Caco-2 (cell line): ENCODE measurements at regions not wholly inside any gene's neighbourhood (a gene's known extent, or its start where the extent isn't known, plus 50 kb on each side); places are given as distances from the start of the nearest gene placed in this dataset.

Experiments used
- BruUV-seq: library from RNA; stranded (reverse); fragments of 400-500 nt; replicated peaks from 2 replicates; lab custom pipeline; 2021; lab: Mats Ljungman, UMichigan
- CTCF ChIA-PET: fragments of 300-600 bp; sonication (Branson Sonifier 250); formaldehyde crosslinking; loops from one replicate; lab custom pipeline; 2022; ENCODE audit warnings: antibody characterized with exemption; lab: Charles Lee
- POLR2A ChIA-PET: fragments of 300-600 bp; sonication (Branson Sonifier 250); formaldehyde crosslinking; loops from one replicate; lab custom pipeline; 2022; ENCODE audit warnings: antibody characterized with exemption; lab: Charles Lee
- DNase-seq, 2 experiments: peaks; one replicate each; pipeline versions ENCODE4 v3.0.0 to v3.0.0-alpha.2; 2020 to 2022
- H3K27me3 ChIP-seq: replicated peaks from 2 replicates; pipeline ENCODE4 v1.6.0; 2011; ENCODE audit warnings: low read length; ENCODE audit not compliant: control insufficient read depth, insufficient read depth
- H3K36me3 ChIP-seq: 2 replicates; pipeline ENCODE4 v1.5.1; 2011; ENCODE audit warnings: low read length; ENCODE audit not compliant: control insufficient read depth, insufficient read depth
- H3K4me1 ChIP-seq: fragments of 250-450 bp; sonication (Bioruptor Pico); 2 replicates; pipeline ENCODE4 v1.5.1; 2020; ENCODE audit warnings: mild to moderate bottlenecking
- H3K4me3 ChIP-seq: 2 replicates; pipeline ENCODE4 v1.5.1; 2011; ENCODE audit warnings: low read depth, mild to moderate bottlenecking, control low read depth, low read length
- H3K9me3 ChIP-seq: fragments of 250-450 bp; sonication (Bioruptor Pico); 2 replicates; pipeline ENCODE4 v1.5.1; 2020; ENCODE audit warnings: mild to moderate bottlenecking, moderate library complexity
- H3K27ac Mint-ChIP-seq: one replicate; pipeline ENCODE4 v1.8.0; 2022; ENCODE audit warnings: mixed read lengths; ENCODE audit not compliant: unreplicated experiment
- H3K27me3 Mint-ChIP-seq: one replicate; pipeline ENCODE4 v1.8.0; 2022; ENCODE audit warnings: mixed read lengths; ENCODE audit not compliant: insufficient read depth, unreplicated experiment
- H3K36me3 Mint-ChIP-seq: one replicate; pipeline ENCODE4 v1.8.0; 2022; ENCODE audit warnings: mild to moderate bottlenecking, mixed read lengths; ENCODE audit not compliant: insufficient read depth, unreplicated experiment
- H3K4me1 Mint-ChIP-seq: one replicate; pipeline ENCODE4 v1.8.0; 2022; ENCODE audit warnings: low read depth, mixed read lengths; ENCODE audit not compliant: unreplicated experiment
- H3K4me3 Mint-ChIP-seq: one replicate; pipeline ENCODE4 v1.8.0; 2022; ENCODE audit warnings: mild to moderate bottlenecking, moderate library complexity, mixed read lengths; ENCODE audit not compliant: unreplicated experiment
- H3K9me3 Mint-ChIP-seq: one replicate; pipeline ENCODE4 v1.8.0; 2022; ENCODE audit warnings: mixed read lengths; ENCODE audit not compliant: unreplicated experiment
- intact Hi-C: fragments of 100-400 bp; cut with micrococcal nuclease; formaldehyde crosslinking; loops from one replicate; pipeline ENCODE4 v1.10.0; 2022; ENCODE audit not compliant: unreplicated experiment
- TF ChIP-seq, protein P1 (sequence below), 2 experiments: fragments of 200-600 bp in 1 of 2; IDR thresholded peaks; 1 replicate in 1 of 2; 2 replicates in 1 of 2; pipeline versions ENCODE4 v1.5.1 to v1.8.0; 2011 to 2022; ENCODE audit warnings: antibody characterized with exemption in 1 of 2, control low read depth in 1 of 2, inconsistent platforms in 1 of 2, low read depth in 1 of 2, low read length in 1 of 2, mild to moderate bottlenecking in 1 of 2, moderate library complexity in 1 of 2; ENCODE audit not compliant: insufficient read depth in 1 of 2, severe bottlenecking in 1 of 2, unreplicated experiment in 1 of 2

GRCh38 chr12:83800022-83800421 lies 1112.6 kb downstream of the SLC6A15 start:
- ChIA-PET CTCF (no interaction called here), POLR2A (no interaction called here)
- TF ChIP-seq, protein P1, sequence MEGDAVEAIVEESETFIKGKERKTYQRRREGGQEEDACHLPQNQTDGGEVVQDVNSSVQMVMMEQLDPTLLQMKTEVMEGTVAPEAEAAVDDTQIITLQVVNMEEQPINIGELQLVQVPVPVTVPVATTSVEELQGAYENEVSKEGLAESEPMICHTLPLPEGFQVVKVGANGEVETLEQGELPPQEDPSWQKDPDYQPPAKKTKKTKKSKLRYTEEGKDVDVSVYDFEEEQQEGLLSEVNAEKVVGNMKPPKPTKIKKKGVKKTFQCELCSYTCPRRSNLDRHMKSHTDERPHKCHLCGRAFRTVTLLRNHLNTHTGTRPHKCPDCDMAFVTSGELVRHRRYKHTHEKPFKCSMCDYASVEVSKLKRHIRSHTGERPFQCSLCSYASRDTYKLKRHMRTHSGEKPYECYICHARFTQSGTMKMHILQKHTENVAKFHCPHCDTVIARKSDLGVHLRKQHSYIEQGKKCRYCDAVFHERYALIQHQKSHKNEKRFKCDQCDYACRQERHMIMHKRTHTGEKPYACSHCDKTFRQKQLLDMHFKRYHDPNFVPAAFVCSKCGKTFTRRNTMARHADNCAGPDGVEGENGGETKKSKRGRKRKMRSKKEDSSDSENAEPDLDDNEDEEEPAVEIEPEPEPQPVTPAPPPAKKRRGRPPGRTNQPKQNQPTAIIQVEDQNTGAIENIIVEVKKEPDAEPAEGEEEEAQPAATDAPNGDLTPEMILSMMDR (IDR thresholded peaks at IDR 0.05; ENCODE audit: insufficient read depth in 1 of 2, low read depth in 1 of 2, low read length in 1 of 2, severe bottlenecking in 1 of 2, unreplicated experiment in 1 of 2), result no peak
- Histone ChIP-seq H3K9me3 (no peaks in the 10 kb centered on the region), H3K36me3 (no peaks in the 10 kb centered on the region), H3K4me1 (no peaks in the 10 kb centered on the region), H3K4me3 (no peak overlapping the region), H3K27me3 (no peaks in the 10 kb centered on the region)
- intact Hi-C loops, result no loop called here
- Mint-ChIP-seq H3K36me3 (no peaks in the 10 kb centered on the region), H3K4me3 (no peak overlapping the region), H3K27me3 (no peaks in the 10 kb centered on the region), H3K27ac (no peak overlapping the region), H3K9me3 (no peaks in the 10 kb centered on the region), H3K4me1 (no peaks in the 10 kb centered on the region)
- DNase-seq, result no peak
- BruUV-seq, result no TSS peak

DNA sequence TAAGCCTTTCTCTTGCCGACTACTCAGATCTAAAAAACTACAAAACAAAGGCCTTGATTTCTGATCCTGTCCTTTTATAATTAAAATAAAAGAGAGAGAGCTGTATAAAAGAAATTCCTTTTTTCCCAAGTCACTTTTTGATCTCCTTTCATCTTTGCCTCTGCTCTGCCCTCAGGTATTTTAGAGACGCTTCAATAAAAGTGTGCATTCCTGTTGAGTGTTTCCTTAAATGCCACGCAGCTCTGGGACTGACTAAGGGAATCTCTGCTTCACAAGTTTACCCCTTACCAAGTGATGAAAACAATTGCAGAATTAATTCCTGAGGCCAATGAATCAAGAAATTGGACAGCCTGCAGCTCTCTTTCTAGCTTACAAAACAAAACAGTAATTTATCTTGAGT lies 1109.8 kb downstream of the TMTC2 start:
- DNase-seq, result no peak
- no peak overlapping the region for H3K4me3 ChIP-seq
- Mint-ChIP-seq H3K4me3 (no peak overlapping the region), H3K9me3 (no peaks in the 10 kb centered on the region), H3K27me3 (no peaks in the 10 kb centered on the region), H3K36me3 (no peaks in the 10 kb centered on the region), H3K27ac (no peak overlapping the region), H3K4me1 (no peaks in the 10 kb centered on the region)
- H3K9me3 ChIP-seq, result no peaks in the 10 kb centered on the region
- H3K27me3 ChIP-seq, result no peaks in the 10 kb centered on the region
- TF ChIP-seq, protein P1 (IDR thresholded peaks at IDR 0.05; ENCODE audit: insufficient read depth in 1 of 2, low read depth in 1 of 2, low read length in 1 of 2, severe bottlenecking in 1 of 2, unreplicated experiment in 1 of 2), result no peak
- H3K4me1 ChIP-seq, result no peaks in the 10 kb centered on the region
- ChIA-PET CTCF (no interaction called here), POLR2A (no interaction called here)
- no peaks in the 10 kb centered on the region for H3K36me3 ChIP-seq
- intact Hi-C loops, result no loop called here
- no TSS peak for BruUV-seq

DNA sequence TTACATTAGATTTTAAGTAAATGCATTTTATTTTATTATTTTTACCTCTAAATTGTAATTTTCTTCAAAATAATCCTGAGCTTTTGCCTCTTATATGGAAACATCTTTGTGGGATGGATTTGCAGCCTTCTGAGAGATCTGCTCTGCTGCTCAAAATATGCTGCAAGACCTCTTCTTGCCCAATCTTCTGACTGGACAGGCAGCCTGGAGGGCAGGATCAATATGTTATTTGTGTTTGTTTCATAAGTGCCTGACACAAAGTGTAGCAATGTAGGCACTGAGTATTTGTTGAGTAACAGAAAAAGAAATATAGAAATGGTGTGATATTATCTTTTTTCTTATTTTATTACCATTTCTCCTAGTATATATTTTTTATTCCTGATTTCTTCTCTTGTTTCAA lies 1106.9 kb downstream of the TMTC2 start:
- no TSS peak for BruUV-seq
- CTCF ChIA-PET, result interaction anchor here (0.6 kb wide), 1 partner anchor 32 kb away, joined by 7 read pairs; no protein-coding TSS in a partner anchor
- Histone ChIP-seq H3K4me1 (no peaks in the 10 kb centered on the region), H3K4me3 (no peak overlapping the region), H3K9me3 (no peaks in the 10 kb centered on the region), H3K27me3 (no peaks in the 10 kb centered on the region), H3K36me3 (no peaks in the 10 kb centered on the region)
- POLR2A ChIA-PET, result no interaction called here
- no peak for DNase-seq
- TF ChIP-seq, protein P1 (IDR thresholded peaks at IDR 0.05; ENCODE audit: insufficient read depth in 1 of 2, low read depth in 1 of 2, low read length in 1 of 2, severe bottlenecking in 1 of 2, unreplicated experiment in 1 of 2), result no peak
- Mint-ChIP-seq H3K36me3 (no peaks in the 10 kb centered on the region), H3K27me3 (no peaks in the 10 kb centered on the region), H3K9me3 (no peaks in the 10 kb centered on the region), H3K27ac (no peak overlapping the region), H3K4me3 (no peak overlapping the region), H3K4me1 (no peaks in the 10 kb centered on the region)
- intact Hi-C loops, result no loop called here
